ENCODE measurements at regions not wholly inside any gene's neighbourhood (a gene's known extent, or its start where the extent isn't known, plus 50 kb on each side); places are given as distances from the start of the nearest gene placed in this dataset.

DNA sequence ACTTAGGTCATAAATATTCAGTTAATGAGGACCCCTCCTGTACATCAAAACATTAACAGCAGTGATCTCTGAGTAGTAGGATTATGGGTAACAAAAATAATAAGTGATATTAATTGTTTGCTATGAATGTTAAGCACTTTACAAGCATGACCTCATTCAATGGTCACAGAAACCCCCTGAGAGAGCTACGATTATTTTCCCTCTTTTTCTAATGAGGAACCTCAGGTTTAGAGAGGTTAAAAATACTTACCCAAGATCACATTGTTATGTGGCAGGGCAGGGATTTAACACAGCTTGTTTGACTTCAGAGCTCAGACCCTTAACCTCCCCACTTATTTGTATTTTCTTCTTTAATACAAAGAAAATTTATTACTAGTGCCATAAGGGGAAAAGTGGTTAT is 228.2 kb downstream of the TBL1XR1 start:
- no peak for DNase-seq

DNA sequence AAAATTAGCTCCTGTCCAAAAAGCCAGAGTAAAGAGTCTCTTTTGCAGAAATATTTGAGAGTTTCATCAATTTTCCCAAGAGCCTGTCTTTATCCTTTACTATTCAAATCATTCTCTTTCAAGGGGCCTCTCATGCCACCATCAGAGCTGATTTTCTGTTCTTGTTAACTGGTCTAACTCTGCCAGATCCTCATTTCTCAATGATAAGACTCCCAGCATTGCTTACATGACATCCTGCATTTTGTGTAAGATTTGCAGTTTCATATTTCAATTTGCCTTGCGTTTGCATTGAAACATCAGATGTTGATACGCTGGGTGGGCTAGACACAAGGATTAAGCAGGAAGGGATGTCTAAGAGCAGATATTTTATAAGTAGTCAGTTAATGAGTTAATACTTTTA is 228.7 kb downstream of the TBL1XR1 start:
- TF ChIP-seq GATA1 (IDR thresholded peaks at IDR 0.05; ENCODE audit: low read depth, low read length) (no peak), POLR2A (IDR thresholded peaks at IDR 0.05; ENCODE audit: low read length) (no peak)

More for the DNA sequence above, 228.2 kb downstream of the TBL1XR1 start:
- TF ChIP-seq POLR2A (IDR thresholded peaks at IDR 0.05; ENCODE audit: low read length) = no peak
- TF ChIP-seq GATA1 (IDR thresholded peaks at IDR 0.05; ENCODE audit: low read depth, low read length) = no peak

DNA sequence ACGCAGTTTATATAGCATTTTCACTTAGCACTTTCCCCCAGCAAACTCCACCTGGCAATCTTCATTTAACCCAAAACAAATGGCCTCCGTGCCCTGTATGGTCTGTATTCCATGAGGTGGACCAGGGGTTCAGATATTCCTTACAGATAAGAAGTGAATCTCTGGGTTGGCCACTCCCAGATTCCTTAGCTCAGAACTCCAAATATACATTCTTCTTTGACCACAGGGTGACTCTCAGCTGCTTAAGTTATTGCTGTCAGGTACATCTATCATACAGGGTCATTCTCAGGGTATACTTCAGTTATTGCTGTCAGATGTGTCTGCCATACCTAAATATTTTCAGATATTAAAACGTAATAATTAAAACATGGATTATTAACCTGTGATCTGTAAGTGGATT is 229.8 kb downstream of the TBL1XR1 start:
- TF ChIP-seq GATA1 (IDR thresholded peaks at IDR 0.05; ENCODE audit: low read depth, low read length) = no peak
- TF ChIP-seq POLR2A (IDR thresholded peaks at IDR 0.05; ENCODE audit: low read length) = no peak
- DNase-seq = no peak

More for the DNA sequence above, 228.7 kb downstream of the TBL1XR1 start:
- DNase-seq = no peak

DNA sequence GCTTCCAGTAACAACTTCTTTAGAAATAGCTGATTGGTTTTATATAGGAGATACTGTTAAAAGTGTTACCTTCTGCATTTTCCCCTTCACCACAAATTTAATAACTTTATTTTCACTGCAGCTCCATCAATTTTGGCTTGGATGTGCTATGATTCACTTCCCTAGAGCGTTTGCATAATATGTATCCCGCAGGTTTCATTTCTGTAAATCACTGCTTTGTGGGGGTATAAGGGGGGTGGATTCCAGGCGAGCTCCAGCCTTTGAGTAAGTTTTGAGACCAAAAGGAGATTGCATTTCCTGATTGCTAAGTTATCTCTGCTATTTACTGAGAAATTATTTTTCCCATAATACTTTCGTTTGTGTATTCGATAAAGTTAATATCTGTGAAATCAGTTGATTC is 232.6 kb downstream of the TBL1XR1 start:
- TF ChIP-seq GATA1 (IDR thresholded peaks at IDR 0.05; ENCODE audit: low read depth, low read length) (no peak), POLR2A (IDR thresholded peaks at IDR 0.05; ENCODE audit: low read length) (no peak)
- DNase-seq = no peak

DNA sequence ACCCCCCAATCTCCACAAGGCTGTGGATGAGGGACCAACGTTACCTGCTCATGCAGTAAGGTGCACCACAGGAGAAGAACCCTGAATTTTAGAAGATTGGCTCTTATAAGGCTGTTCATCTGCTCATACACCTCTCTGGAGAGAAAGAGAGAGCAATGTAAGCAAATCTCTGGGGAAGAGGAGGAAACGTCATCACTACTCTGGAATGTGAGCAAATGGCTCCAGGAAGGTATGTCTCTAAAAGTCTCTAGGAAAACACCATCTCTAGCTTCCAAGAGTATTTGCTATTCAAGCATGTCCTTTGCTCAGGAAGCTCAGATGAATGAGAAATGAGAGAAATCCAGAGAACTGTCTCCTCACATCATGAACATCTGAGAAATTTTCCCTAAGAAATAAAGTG is 235.4 kb downstream of the TBL1XR1 start:
- no peak for TF ChIP-seq POLR2A (IDR thresholded peaks at IDR 0.05; ENCODE audit: low read length)
- TF ChIP-seq GATA1 (IDR thresholded peaks at IDR 0.05; ENCODE audit: low read depth, low read length) = no peak

DNA sequence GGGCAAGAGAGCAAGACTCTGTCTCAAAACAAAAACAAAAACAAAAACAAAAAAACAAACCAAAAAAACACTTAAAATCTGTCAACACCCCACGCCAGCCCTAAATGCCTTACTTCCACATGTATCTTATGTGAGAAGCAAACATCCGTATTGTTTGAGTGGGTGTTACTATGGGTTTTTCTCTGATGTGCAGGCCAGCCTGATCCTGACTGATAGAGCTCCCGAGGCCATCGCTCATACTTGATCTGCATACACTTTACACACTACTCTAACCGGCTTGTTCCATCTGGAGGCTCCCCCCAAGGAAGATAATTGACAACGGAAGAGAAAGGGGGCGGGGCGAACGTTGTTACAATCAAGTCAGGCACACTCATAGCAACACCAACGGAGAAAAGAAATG is 237.4 kb downstream of the TBL1XR1 start:
- TF ChIP-seq GATA1 (IDR thresholded peaks at IDR 0.05; ENCODE audit: low read depth, low read length) = no peak
- TF ChIP-seq POLR2A (IDR thresholded peaks at IDR 0.05; ENCODE audit: low read length) = no peak
- no peak for DNase-seq

More for the DNA sequence above, 235.4 kb downstream of the TBL1XR1 start:
- DNase-seq = no peak

DNA sequence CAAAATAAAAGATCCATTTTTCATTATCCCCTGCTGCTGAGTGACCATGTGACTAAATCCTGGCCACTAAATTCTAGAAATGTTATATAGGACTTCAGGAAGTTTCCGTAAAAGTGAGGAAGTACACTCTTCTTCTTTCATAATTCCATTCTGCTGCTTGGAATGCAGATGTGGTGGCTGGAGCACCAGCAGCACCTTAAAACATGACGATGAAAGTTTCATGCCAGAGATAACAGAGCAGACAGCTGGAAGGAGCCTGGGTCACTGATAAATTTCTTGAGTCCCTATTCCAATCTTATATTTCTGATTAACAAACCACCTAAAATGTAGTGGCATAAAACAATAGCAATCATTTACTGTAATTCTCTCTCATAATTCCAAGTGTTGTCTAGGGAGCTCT is 238.7 kb downstream of the TBL1XR1 start:
- no peak for DNase-seq
- TF ChIP-seq POLR2A (IDR thresholded peaks at IDR 0.05; ENCODE audit: low read length) (no peak), GATA1 (IDR thresholded peaks at IDR 0.05; ENCODE audit: low read depth, low read length) (no peak)

DNA sequence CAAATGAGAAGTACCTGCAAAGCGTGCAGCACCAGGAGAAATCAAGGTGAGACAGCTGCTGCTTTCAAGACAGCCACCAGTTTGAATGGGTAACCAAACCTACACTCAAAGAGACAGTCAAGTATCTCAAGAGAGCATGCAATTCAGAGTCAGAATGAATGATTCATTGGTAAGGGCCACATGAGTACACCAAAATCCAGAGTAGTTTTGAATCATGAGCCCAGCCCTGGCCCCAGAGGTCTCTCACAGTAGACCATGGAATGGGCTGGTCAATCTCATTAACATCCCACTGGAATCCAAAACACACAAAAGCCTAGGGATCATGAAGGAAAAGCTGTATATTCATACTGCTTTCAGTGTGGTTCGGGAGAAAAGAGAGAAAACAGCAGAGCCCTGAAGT is 242.8 kb downstream of the TBL1XR1 start:
- TF ChIP-seq GATA1 (IDR thresholded peaks at IDR 0.05; ENCODE audit: low read depth, low read length) (no peak), POLR2A (IDR thresholded peaks at IDR 0.05; ENCODE audit: low read length) (no peak)
- no peak for DNase-seq

DNA sequence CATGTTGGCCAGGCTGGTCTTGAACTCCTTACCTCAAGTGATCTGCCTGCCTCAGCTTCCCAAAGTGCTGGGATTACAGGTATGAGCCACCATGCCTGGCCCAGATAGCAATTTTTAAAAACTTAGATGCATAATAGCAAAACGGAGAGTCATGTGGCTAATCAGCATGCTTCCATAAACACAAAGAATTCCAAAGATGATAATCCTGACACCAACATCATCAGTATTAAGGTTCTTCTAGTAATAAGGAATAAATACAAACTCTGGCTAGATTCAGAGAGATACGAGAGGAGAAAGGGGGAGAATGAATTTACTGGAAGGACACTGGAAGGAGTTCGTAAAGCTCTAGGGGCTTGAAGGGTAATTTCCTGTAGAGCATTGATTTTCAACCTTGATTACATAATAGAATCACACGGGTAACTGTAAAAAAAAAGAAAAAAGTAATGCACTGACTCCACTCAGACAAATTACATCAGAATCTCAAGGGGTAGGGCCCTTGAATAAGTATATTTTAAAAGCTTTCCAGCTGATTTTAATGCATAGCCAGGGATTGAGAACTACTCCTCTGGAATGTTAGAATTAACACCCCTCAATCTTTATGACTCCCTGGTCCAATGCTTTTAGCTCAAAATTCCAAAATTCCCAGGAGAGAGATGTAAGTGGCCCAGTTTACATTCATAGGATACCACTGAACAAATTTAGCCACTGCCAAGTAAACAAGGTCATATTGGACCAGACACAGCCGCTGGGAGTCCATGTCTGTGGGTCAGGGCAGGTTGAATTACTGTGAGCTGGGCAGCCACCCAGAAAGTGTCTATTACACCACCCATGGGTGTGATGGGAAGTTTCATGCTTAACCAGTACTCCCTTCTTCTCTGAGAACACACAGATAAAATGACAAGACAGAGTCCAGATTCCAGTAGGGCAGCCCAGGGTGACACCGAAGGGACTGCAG is 243.9 kb downstream of the TBL1XR1 start:
- no peak for TF ChIP-seq GATA1 (IDR thresholded peaks at IDR 0.05; ENCODE audit: low read depth, low read length)
- TF ChIP-seq POLR2A (IDR thresholded peaks at IDR 0.05; ENCODE audit: low read length) = no peak
- no peak for DNase-seq

DNA sequence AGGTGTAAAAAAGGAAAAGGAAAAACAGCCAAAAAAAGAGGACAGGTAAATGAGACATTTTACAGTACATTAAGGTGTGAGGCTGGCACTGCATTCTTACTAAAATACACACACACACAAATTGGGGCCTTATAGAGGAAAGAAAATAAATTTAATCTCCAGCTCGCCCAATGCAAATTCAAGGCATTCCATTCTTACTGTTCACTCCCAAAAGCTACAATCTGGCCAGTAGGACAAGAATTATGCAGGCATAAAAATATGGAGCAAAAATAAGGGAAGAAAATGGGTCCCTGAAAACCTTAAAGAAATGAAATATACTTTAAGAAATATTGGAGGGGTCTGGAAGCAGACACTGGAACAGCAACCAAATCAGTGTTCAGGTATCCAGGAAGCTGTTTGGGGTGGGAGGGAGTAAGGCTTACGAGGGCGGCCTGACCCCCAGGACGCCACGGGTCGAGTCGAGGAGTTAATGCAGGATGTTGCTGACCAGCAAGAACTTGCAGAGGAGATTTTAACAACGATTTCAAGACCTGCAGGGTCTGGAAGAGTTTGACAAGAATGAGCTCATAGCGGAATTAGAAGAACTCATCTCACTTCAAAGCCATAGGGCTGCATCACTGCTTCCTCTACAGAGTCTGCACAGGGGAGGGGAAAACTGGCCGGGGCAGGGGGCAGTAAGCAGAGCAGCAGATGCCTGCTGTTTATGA is 245.5 kb downstream of the TBL1XR1 start:
- no peak for TF ChIP-seq POLR2A (IDR thresholded peaks at IDR 0.05; ENCODE audit: low read length)
- TF ChIP-seq GATA1 (IDR thresholded peaks at IDR 0.05; ENCODE audit: low read depth, low read length) = no peak
- DNase-seq = no peak

DNA sequence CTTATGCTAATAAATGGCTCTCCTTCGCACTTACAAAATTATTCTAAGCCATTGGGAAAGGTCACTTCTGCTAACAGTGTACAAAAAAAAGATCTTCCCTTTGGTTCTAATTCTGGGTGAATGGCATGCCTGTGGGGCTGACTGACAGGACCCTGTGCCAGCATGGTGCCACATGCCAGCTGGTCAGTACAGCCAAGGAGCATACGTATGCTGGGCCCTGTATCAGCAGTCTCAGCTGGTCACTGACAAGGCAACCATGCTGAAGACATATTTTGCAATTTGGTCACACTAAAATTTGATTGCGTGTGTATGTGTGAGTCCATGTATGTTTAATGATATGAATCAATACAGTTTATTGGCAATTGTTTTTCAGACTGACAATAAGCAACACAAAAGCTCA is 246.1 kb downstream of the TBL1XR1 start:
- no peak for TF ChIP-seq POLR2A (IDR thresholded peaks at IDR 0.05; ENCODE audit: low read length)
- TF ChIP-seq GATA1 (IDR thresholded peaks at IDR 0.05; ENCODE audit: low read depth, low read length) = no peak
- DNase-seq = no peak

DNA sequence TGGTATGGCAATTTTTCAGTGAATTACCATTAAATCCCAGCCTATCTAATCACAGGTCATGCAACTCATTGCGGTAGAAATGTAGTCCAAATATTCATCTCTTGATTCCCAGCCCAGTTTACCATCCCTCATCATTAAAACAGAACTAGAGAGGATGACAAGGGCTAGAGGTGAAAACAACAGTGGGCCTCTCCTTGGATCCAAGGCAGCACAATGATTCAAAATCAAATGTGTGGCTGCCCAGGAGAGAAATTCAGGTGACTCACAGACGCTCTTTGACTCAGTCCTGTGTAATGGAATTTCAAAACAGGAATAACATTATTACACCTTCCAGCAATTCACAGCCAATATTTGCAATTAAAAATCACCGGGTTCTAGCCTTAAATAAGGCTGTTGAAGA is 246.5 kb downstream of the TBL1XR1 start:
- TF ChIP-seq POLR2A (IDR thresholded peaks at IDR 0.05; ENCODE audit: low read length) (no peak), GATA1 (IDR thresholded peaks at IDR 0.05; ENCODE audit: low read depth, low read length) (no peak)
- no peak for DNase-seq

DNA sequence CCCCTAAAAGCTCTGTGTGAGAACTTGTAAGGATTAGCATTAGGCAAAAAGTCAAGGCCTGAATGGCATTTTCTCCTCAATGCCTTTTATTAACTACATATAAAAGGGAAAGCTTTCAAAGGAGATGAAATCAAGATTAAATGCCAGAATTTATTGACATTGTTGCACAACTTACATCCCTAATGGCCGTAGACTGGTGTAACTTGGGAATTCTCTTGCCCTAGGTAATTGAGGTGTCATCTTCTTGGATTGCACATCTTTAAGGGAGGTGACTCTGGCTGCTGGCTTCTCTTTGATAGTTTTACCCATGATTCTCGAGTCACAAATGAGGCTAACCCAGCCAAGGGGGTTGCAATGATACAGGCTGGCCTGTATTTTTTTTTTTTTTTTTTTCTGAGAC is 249.1 kb downstream of the TBL1XR1 start:
- no peak for DNase-seq
- TF ChIP-seq GATA1 (IDR thresholded peaks at IDR 0.05; ENCODE audit: low read depth, low read length) = no peak
- no peak for TF ChIP-seq POLR2A (IDR thresholded peaks at IDR 0.05; ENCODE audit: low read length)

DNA sequence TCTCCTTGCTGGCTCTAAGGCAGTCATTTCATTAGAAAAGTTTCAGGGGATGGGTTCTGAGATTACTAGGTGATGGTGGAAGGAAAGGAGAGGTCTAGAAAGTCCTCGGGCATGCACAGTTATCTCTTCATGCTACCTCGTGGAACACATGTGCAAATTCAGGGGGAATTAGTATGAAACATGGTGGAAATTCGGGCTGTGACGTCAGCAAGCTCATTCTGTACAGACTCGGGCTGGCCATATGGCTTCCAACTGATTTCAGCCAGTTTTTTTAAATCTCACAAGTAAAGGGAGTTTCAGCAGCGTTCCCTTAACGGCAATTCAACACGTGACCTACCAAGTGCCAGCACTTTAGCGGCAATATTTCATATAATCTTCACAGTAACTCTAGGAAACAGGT is 251.1 kb downstream of the TBL1XR1 start:
- no peak for DNase-seq
- TF ChIP-seq GATA1 (IDR thresholded peaks at IDR 0.05; ENCODE audit: low read depth, low read length) (no peak), POLR2A (IDR thresholded peaks at IDR 0.05; ENCODE audit: low read length) (no peak)

All from erythroblast (primary cell).